Panc1 (cell line): ENCODE measurements at regions not wholly inside any gene's neighbourhood (a gene's known extent, or its start where the extent isn't known, plus 50 kb on each side); places are given as distances from the start of the nearest gene placed in this dataset.

ENCODE experiments used
- CTCF ChIP-seq: fragments of 450-650 bp; IDR thresholded peaks from 2 replicates; pipeline ENCODE4 v1.5.1; 2017; ENCODE audit warnings: mild to moderate bottlenecking
- POLR2AphosphoS5 ChIP-seq: IDR thresholded peaks from 2 replicates; pipeline ENCODE4 v1.6.1; 2012; ENCODE audit warnings: mild to moderate bottlenecking, low read depth, low read length, moderate library complexity
- REST ChIP-seq, 2 experiments: IDR thresholded peaks; 2 replicates each; pipeline ENCODE4 v1.6.1; 2011 to 2012; ENCODE audit warnings: low read depth in 2 of 2, control low read depth in 1 of 2, low read length in 1 of 2, mild to moderate bottlenecking in 1 of 2, moderate library complexity in 1 of 2; ENCODE audit not compliant: insufficient read depth in 1 of 2
- SIN3A ChIP-seq: IDR thresholded peaks from 2 replicates; pipeline ENCODE4 v1.6.1; 2012; ENCODE audit warnings: low read depth, mild to moderate bottlenecking, low read length, moderate library complexity, borderline replicate concordance; ENCODE audit not compliant: insufficient read depth

DNA sequence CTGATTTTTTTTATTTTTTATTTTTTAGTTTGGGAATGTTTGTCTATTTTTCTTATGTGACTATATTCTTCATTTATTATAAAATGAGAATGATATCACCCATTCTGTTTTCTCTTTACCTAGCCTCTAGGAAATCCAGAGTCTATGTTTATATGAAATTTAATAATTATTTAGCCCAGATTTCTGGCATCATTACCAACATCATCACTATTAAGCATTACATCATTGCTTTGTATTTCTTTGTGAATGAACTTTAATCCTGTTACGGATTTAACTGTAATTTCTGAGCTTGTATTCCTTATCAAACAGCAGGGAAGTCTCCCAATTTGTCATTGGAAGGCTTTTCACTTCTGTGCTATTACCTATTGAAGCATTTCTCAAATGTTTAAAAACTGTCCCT is 72.7 kb upstream of the NOX3 start:
- TF ChIP-seq CTCF (no peak), SIN3A (no peak), REST (IDR thresholded peaks at IDR 0.05; ENCODE audit: insufficient read depth in 1 of 2, low read depth in 2 of 2, low read length in 1 of 2) (no peak), POLR2AphosphoS5 (no peak)
